Mammary epithelial cell (primary cell): ENCODE measurements at regions not wholly inside any gene's neighbourhood (a gene's known extent, or its start where the extent isn't known, plus 50 kb on each side); places are given as distances from the start of the nearest gene placed in this dataset.

Source experiments
- EZH2 ChIP-seq: IDR thresholded peaks from 2 replicates; pipeline ENCODE4 v1.6.1; 2012; ENCODE audit warnings: low read length, inconsistent platforms, borderline replicate concordance
- TF ChIP-seq, protein P1 (sequence below), 2 donors: IDR thresholded peaks in 1 of 2; conservative IDR thresholded peaks in 1 of 2; 2 replicates each; pipeline ENCODE4 v1.5.1; 2011 to 2012; ENCODE audit warnings: inconsistent platforms in 2 of 2, low read length in 2 of 2, mild to moderate bottlenecking in 2 of 2, control low read depth in 1 of 2, low read depth in 1 of 2; ENCODE audit not compliant: insufficient read depth in 1 of 2; ENCODE audit errors: extremely low read depth in 1 of 2

DNA sequence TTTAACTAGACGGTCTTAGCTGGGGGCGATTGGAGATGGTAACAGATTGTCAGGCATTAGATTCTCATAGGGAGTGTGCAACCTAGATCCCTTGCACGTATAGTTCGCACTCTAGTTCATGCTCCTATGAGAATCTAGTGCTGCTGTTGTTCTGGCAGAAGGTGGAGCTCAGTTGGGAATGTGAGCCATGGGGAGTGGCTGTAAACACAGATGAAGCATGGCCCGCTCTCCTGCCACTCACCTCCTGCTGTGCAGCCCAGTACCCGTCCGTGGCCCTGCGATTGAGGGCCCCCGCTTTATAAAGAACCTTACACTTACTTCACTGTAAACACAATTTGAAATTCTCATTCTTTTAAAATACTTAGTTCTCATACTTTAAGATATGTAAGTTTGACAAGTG lies 339.4 kb downstream of the CDH26 start:
- TF ChIP-seq, protein P1, sequence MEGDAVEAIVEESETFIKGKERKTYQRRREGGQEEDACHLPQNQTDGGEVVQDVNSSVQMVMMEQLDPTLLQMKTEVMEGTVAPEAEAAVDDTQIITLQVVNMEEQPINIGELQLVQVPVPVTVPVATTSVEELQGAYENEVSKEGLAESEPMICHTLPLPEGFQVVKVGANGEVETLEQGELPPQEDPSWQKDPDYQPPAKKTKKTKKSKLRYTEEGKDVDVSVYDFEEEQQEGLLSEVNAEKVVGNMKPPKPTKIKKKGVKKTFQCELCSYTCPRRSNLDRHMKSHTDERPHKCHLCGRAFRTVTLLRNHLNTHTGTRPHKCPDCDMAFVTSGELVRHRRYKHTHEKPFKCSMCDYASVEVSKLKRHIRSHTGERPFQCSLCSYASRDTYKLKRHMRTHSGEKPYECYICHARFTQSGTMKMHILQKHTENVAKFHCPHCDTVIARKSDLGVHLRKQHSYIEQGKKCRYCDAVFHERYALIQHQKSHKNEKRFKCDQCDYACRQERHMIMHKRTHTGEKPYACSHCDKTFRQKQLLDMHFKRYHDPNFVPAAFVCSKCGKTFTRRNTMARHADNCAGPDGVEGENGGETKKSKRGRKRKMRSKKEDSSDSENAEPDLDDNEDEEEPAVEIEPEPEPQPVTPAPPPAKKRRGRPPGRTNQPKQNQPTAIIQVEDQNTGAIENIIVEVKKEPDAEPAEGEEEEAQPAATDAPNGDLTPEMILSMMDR (conservative IDR thresholded peaks at IDR 0.05 in 1 of 2, IDR thresholded peaks at IDR 0.05 in 1 of 2; ENCODE audit: extremely low read depth in 1 of 2, insufficient read depth in 1 of 2, low read depth in 1 of 2, low read length in 2 of 2) = no peak
- no peak for TF ChIP-seq EZH2
